Cardiac muscle cell (in vitro differentiated cells and primary cell): ENCODE measurements at regions not wholly inside any gene's neighbourhood (a gene's known extent, or its start where the extent isn't known, plus 50 kb on each side); places are given as distances from the start of the nearest gene placed in this dataset.

Experiments
- DNase-seq, 2 donors: peaks; one replicate each; pipeline versions ENCODE4 v3.0.0 to v3.0.0-alpha.2; 2010 to 2017; ENCODE audit warnings: low read depth in 1 of 2, low spot score in 1 of 2
- H3K27ac ChIP-seq: fragments of 200-600 bp; sonication (generic); 2 replicates; pipeline ENCODE4 v1.5.1; 2016
- H3K27me3 ChIP-seq: fragments of 200-600 bp; sonication (generic); 2 replicates; pipeline ENCODE4 v1.6.0; 2016; ENCODE audit warnings: control low read depth
- H3K36me3 ChIP-seq: fragments of 200-600 bp; sonication (generic); 2 replicates; pipeline ENCODE4 v1.5.1; 2016; ENCODE audit warnings: control low read depth
- H3K4me1 ChIP-seq: fragments of 200-600 bp; sonication (generic); 2 replicates; pipeline ENCODE4 v1.8.1; 2017; ENCODE audit warnings: low read depth, mild to moderate bottlenecking, mixed run types
- H3K4me3 ChIP-seq: fragments of 200-600 bp; sonication (generic); 2 replicates; pipeline ENCODE4 v1.5.1; 2016; ENCODE audit warnings: mild to moderate bottlenecking
- H3K9me3 ChIP-seq: fragments of 200-600 bp; sonication (generic); 2 replicates; pipeline ENCODE4 v1.5.1; 2017; ENCODE audit warnings: low read depth, mild to moderate bottlenecking, control low read depth
- TF ChIP-seq, protein P1 (sequence below): IDR thresholded peaks from 2 replicates; pipeline ENCODE4 v1.5.1; 2012; ENCODE audit warnings: low read depth, mild to moderate bottlenecking, low read length

GRCh38 chr18:77708826-77709506 lies 459.3 kb downstream of the GALR1 start:
- Histone ChIP-seq H3K36me3 (no peaks in the 10 kb centered on the region), H3K27ac (no peak overlapping the region), H3K9me3 (no peaks in the 10 kb centered on the region), H3K4me3 (no peak overlapping the region), H3K27me3 (no peaks in the 10 kb centered on the region), H3K4me1 (no peaks in the 10 kb centered on the region)
- DNase-seq: no peak
- TF ChIP-seq, protein P1, sequence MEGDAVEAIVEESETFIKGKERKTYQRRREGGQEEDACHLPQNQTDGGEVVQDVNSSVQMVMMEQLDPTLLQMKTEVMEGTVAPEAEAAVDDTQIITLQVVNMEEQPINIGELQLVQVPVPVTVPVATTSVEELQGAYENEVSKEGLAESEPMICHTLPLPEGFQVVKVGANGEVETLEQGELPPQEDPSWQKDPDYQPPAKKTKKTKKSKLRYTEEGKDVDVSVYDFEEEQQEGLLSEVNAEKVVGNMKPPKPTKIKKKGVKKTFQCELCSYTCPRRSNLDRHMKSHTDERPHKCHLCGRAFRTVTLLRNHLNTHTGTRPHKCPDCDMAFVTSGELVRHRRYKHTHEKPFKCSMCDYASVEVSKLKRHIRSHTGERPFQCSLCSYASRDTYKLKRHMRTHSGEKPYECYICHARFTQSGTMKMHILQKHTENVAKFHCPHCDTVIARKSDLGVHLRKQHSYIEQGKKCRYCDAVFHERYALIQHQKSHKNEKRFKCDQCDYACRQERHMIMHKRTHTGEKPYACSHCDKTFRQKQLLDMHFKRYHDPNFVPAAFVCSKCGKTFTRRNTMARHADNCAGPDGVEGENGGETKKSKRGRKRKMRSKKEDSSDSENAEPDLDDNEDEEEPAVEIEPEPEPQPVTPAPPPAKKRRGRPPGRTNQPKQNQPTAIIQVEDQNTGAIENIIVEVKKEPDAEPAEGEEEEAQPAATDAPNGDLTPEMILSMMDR: no peak

- peak in 1 of 2 donors; percentile 5 for DNase-seq
- Histone ChIP-seq H3K36me3 (no peaks in the 10 kb centered on the region), H3K27ac (no peak overlapping the region), H3K27me3 (no peaks in the 10 kb centered on the region), H3K9me3 (no peaks in the 10 kb centered on the region), H3K4me3 (no peak overlapping the region), H3K4me1 (no peaks in the 10 kb centered on the region)
- TF ChIP-seq, protein P1: peak; percentile 9
Observed at GRCh38 chr18:77711096-77711495, 461.4 kb downstream of the GALR1 start.

DNA sequence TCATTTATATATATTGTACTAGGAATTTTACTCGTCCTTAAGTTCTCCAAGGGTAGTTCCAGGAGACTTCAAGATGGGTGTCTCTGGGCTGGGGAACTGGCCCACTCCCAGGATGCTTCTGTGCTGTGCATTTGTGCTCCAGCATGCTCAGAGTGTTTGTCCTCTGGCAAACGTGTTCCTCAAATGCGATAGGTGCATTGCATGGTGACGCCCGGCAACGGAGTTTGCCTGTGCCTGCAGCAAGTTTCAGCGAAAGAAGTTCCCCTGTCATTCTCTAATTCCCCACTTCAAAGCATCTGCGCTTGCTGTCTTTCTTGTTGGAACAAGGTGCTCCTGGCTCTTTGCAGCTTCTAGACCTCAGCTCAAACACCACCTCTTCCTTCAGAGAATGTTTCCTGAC lies 465.1 kb downstream of the GALR1 start:
- Histone ChIP-seq H3K9me3 (no peaks in the 10 kb centered on the region), H3K4me3 (no peak overlapping the region), H3K4me1 (no peaks in the 10 kb centered on the region), H3K36me3 (no peaks in the 10 kb centered on the region), H3K27ac (no peak overlapping the region), H3K27me3 (no peaks in the 10 kb centered on the region)
- TF ChIP-seq, protein P1: no peak
- DNase-seq: no peak

DNA sequence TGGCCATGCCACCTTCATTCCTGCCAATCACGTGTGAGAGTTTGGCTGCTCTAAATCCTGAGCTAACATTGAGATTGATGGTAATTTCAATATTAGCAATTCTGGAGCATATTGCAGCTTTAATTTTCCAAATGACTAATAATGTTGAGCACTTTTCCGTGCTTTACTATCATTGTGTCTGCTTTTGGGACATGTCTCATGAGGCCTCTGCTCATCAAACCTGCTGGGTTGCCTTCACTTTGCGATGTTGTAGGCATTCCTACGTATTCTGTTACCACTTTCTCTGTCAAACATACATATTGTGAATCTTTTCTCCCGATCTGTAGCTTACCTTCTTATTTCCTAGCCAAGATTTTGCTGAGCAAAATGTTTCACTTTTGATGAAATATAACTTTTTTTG lies 466.6 kb downstream of the GALR1 start:
- no peak for DNase-seq
- TF ChIP-seq, protein P1: no peak

GRCh38 chr18:77733292-77733903 lies 483.8 kb downstream of the GALR1 start:
- H3K4me1 ChIP-seq: no peaks in the 10 kb centered on the region
- TF ChIP-seq, protein P1: no peak
- no peaks in the 10 kb centered on the region for H3K36me3 ChIP-seq
- H3K9me3 ChIP-seq: no peaks in the 10 kb centered on the region
- no peak overlapping the region for H3K27ac ChIP-seq
- H3K27me3 ChIP-seq: no peaks in the 10 kb centered on the region
- no peak overlapping the region for H3K4me3 ChIP-seq
- no peak for DNase-seq

More for the DNA sequence above, 466.6 kb downstream of the GALR1 start:
- H3K4me3 ChIP-seq: no peak overlapping the region
- no peaks in the 10 kb centered on the region for H3K4me1 ChIP-seq
- H3K9me3 ChIP-seq: no peaks in the 10 kb centered on the region
- H3K36me3 ChIP-seq: no peaks in the 10 kb centered on the region
- no peak overlapping the region for H3K27ac ChIP-seq
- H3K27me3 ChIP-seq: no peaks in the 10 kb centered on the region
